ENCODE measurements at regions not wholly inside any gene's neighbourhood (a gene's known extent, or its start where the extent isn't known, plus 50 kb on each side); places are given as distances from the start of the nearest gene placed in this dataset.
"Not testable (repeated sequence)": the region's sequence is repeated elsewhere in the genome, so short reads cannot be mapped to it uniquely, and the experiment has no call there.

DNA sequence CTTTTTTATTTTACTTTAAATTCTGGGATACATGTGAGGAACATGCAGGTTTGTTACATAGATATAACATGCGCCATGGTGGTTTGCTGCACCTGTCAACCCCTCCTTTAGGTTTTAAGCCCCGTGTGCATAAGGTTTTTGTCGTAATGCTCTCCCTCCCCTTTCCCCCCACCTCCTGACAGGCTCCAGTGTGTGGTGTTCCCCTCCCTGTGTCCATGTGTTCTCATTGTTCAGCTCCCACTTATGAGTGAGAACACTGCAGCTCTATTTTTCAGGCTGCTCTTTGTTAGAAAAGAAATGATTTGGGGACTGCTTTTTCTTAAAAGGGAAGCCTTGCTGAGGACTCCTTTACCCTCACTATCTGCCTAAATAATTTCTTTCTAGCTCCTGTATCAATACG lies 430.2 kb upstream of the TMEM132C start:
- TF ChIP-seq, protein P1, sequence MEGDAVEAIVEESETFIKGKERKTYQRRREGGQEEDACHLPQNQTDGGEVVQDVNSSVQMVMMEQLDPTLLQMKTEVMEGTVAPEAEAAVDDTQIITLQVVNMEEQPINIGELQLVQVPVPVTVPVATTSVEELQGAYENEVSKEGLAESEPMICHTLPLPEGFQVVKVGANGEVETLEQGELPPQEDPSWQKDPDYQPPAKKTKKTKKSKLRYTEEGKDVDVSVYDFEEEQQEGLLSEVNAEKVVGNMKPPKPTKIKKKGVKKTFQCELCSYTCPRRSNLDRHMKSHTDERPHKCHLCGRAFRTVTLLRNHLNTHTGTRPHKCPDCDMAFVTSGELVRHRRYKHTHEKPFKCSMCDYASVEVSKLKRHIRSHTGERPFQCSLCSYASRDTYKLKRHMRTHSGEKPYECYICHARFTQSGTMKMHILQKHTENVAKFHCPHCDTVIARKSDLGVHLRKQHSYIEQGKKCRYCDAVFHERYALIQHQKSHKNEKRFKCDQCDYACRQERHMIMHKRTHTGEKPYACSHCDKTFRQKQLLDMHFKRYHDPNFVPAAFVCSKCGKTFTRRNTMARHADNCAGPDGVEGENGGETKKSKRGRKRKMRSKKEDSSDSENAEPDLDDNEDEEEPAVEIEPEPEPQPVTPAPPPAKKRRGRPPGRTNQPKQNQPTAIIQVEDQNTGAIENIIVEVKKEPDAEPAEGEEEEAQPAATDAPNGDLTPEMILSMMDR (conservative IDR thresholded peaks at IDR 0.05; ENCODE audit: low read depth, low read length): not testable (repeated sequence)
- TF ChIP-seq EZH2 (IDR thresholded peaks at IDR 0.05; ENCODE audit: low read length, unreplicated experiment); EZH2phosphoT487 (IDR thresholded peaks at IDR 0.05; ENCODE audit: borderline replicate concordance, low read length): not testable (repeated sequence)

Data from PC-3 (cell line).